Effector memory CD8-positive, alpha-beta T cell (primary cell): ENCODE measurements at regions not wholly inside any gene's neighbourhood (a gene's known extent, or its start where the extent isn't known, plus 50 kb on each side); places are given as distances from the start of the nearest gene placed in this dataset.
"Not testable (repeated sequence)": the region's sequence is repeated elsewhere in the genome, so short reads cannot be mapped to it uniquely, and the experiment has no call there.

Experiments used
- ATAC-seq: fragments of 150-1000 bp; cut with Tn5 transposase; replicated peaks from 2 replicates; pipeline ENCODE4 v1.10.0; 2021; ENCODE audit warnings: mild to moderate bottlenecking, moderate library complexity
- DNase-seq, 3 experiments: peaks; one replicate each; pipeline ENCODE4 v3.0.0; 2021
- H3K27ac Mint-ChIP-seq, 2 donors: one replicate each; pipeline ENCODE4 v1.8.0; 2022; ENCODE audit warnings: mild to moderate bottlenecking in 2 of 2, mixed read lengths in 2 of 2, moderate library complexity in 2 of 2
- H3K27me3 Mint-ChIP-seq, 2 donors: one replicate each; pipeline ENCODE4 v1.8.0; 2022; ENCODE audit warnings: mixed read lengths in 2 of 2
- H3K36me3 Mint-ChIP-seq: one replicate; pipeline ENCODE4 v1.8.0; 2022; ENCODE audit warnings: mild to moderate bottlenecking, moderate library complexity, mixed read lengths; ENCODE audit not compliant: insufficient read depth
- H3K4me1 Mint-ChIP-seq, 2 donors: one replicate each; pipeline ENCODE4 v1.8.0; 2022; ENCODE audit warnings: low read depth in 2 of 2, mixed read lengths in 2 of 2
- H3K4me3 Mint-ChIP-seq, 2 donors: one replicate each; pipeline ENCODE4 v1.8.0; 2022; ENCODE audit warnings: mild to moderate bottlenecking in 2 of 2, mixed read lengths in 2 of 2, moderate library complexity in 2 of 2
- H3K9me3 Mint-ChIP-seq, 2 donors: one replicate each; pipeline ENCODE4 v1.8.0; 2022; ENCODE audit warnings: mixed read lengths in 2 of 2

GRCh38 chr2:239720361-239721360, 304.5 kb downstream of the NDUFA10 start:
- H3K4me1 Mint-ChIP-seq, result peaks cover 0 to 1% of the 10 kb centered on the region in 2 donors
- H3K4me3 Mint-ChIP-seq, result no peak overlapping the region
- H3K27me3 Mint-ChIP-seq, result no peaks in the 10 kb centered on the region
- no peaks in the 10 kb centered on the region for H3K36me3 Mint-ChIP-seq
- peak overlapping the region in 1 of 2 donors; percentile 74 for H3K27ac Mint-ChIP-seq
- DNase-seq, result no peak
- ATAC-seq, result no peak
- peaks cover 0 to 2% of the 10 kb centered on the region in 2 donors for H3K9me3 Mint-ChIP-seq

- Mint-ChIP-seq H3K4me1 (peaks cover 0 to 1% of the 10 kb centered on the region in 2 donors), H3K27me3 (no peaks in the 10 kb centered on the region), H3K27ac (no peak overlapping the region), H3K4me3 (no peak overlapping the region), H3K9me3 (peaks cover 0 to 2% of the 10 kb centered on the region in 2 donors), H3K36me3 (no peaks in the 10 kb centered on the region)
- ATAC-seq (no peak), DNase-seq (no peak)
Measured at GRCh38 chr2:239719791-239720360, 305.3 kb downstream of the NDUFA10 start.

- H3K4me1 Mint-ChIP-seq, H3K27ac Mint-ChIP-seq, H3K9me3 Mint-ChIP-seq, H3K27me3 Mint-ChIP-seq, H3K4me3 Mint-ChIP-seq, DNase-seq, H3K36me3 Mint-ChIP-seq, ATAC-seq: not testable (repeated sequence)
Measured at GRCh38 chr2:239718991-239719390, 306.2 kb downstream of the NDUFA10 start.

DNA sequence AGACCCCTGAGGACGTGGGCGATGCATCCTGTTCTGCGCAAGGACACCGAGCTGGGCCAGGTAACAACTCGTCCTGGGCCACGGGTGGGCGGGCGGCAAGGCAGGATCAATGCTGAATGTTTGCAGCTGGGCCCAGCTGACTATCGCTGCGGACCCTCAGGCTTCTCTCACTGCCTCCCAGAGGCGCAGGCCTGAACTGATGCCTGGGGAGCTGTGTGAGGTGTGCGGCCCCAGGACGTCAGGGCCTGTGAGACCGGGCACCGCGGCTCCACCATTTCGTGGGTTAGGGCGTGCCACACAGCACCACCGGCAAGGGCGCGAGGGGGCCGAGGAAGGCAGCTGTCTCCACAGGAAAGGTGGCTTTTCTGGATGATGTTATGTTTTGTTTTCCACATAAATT, 307.4 kb downstream of the NDUFA10 start:
- Mint-ChIP-seq H3K27me3 (peaks cover 1 to 3% of the 10 kb centered on the region in 2 donors), H3K4me1 (no peaks in the 10 kb centered on the region), H3K4me3 (no peak overlapping the region), H3K27ac (no peak overlapping the region), H3K9me3 (no peaks in the 10 kb centered on the region), H3K36me3 (no peaks in the 10 kb centered on the region)
- ATAC-seq, result no peak
- DNase-seq, result no peak

GRCh38 chr2:239717319-239717675, 307.8 kb downstream of the NDUFA10 start:
- H3K9me3 Mint-ChIP-seq, result no peaks in the 10 kb centered on the region
- no peak overlapping the region for H3K4me3 Mint-ChIP-seq
- H3K27me3 Mint-ChIP-seq, result peaks cover 5 to 8% of the 10 kb centered on the region in 2 donors
- H3K36me3 Mint-ChIP-seq, result no peaks in the 10 kb centered on the region
- H3K27ac Mint-ChIP-seq, result no peak overlapping the region
- DNase-seq (no peak), ATAC-seq (no peak)
- no peaks in the 10 kb centered on the region for H3K4me1 Mint-ChIP-seq

DNA sequence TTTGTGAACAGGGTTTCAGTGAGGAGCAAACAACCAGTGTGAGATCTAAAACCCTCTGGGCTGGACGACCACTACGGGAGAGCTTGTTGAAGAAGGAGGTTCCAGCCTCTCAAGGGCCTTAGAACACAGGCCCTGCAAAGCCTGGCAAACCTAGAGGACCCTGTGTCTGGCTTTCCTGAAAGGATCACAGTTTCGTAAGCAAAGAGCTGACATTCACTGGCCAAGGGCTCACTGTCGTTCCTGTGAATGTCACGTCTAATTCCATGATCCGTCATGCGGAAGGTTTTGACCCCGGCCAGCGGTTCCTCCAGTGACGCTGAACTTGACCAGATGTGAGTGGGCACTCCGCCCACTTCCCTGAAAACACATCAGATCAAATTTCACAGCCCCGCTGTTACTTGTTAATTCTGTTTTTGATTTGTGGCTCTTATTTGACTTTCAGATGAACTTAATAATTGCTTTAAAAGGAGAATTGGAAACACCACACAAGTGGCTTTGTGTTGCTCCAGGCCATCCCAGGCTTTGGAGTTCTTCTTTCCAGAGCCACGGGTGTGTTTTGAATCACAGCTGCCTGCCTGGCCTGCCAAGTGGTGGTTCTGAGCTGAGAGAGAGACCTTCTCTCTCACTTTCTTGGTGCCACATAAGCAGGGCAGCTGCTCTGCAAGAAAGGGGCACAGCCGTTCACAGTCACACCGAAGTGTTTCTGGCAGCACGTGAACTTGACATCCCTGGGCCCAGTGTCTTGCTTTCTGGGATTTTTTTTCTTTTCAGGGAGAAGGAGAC, 308.4 kb downstream of the NDUFA10 start:
- Mint-ChIP-seq H3K27ac (no peak overlapping the region), H3K9me3 (peaks cover 0 to 2% of the 10 kb centered on the region in 2 donors), H3K4me3 (no peak overlapping the region), H3K27me3 (peaks cover 6 to 11% of the 10 kb centered on the region in 2 donors), H3K4me1 (no peaks in the 10 kb centered on the region), H3K36me3 (no peaks in the 10 kb centered on the region)
- no peak for ATAC-seq
- DNase-seq, result no peak

- no peak for ATAC-seq
- peaks cover 14 to 18% of the 10 kb centered on the region in 2 donors for H3K27me3 Mint-ChIP-seq
- peaks cover 0 to 2% of the 10 kb centered on the region in 2 donors for H3K4me1 Mint-ChIP-seq
- H3K9me3 Mint-ChIP-seq, result peaks cover 0 to 8% of the 10 kb centered on the region in 2 donors
- H3K36me3 Mint-ChIP-seq, result no peaks in the 10 kb centered on the region
- no peak overlapping the region for H3K4me3 Mint-ChIP-seq
- no peak for DNase-seq
- no peak overlapping the region for H3K27ac Mint-ChIP-seq
Measured at GRCh38 chr2:239716009-239716408, 309.1 kb downstream of the NDUFA10 start.

DNA sequence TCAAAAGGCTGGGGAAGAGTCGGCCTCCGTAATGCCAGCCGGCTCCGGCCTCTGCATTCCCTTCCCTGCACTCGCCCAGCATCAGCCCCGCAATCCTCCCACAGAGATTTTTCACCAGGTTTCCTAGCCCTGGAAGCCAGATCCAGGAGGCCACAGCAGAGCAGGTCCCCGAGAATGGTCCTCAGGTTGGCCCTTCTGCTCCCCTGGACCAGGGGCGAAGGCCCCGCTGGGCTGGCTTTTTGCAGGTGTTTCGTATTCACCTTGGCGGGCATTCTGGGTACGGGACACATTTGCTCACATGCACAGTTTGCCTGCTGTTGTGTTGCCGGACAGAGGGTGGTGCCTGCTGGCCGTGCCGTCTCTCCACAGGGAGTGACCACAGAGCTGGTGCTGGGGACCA, 309.5 kb downstream of the NDUFA10 start:
- DNase-seq (no peak), ATAC-seq (no peak)
- H3K27me3 Mint-ChIP-seq, result peaks cover 17 to 22% of the 10 kb centered on the region in 2 donors
- peaks cover 0 to 8% of the 10 kb centered on the region in 2 donors for H3K9me3 Mint-ChIP-seq
- H3K4me1 Mint-ChIP-seq, result peaks cover 0 to 2% of the 10 kb centered on the region in 2 donors
- H3K4me3 Mint-ChIP-seq, result no peak overlapping the region
- H3K36me3 Mint-ChIP-seq, result no peaks in the 10 kb centered on the region
- H3K27ac Mint-ChIP-seq, result no peak overlapping the region

GRCh38 chr2:239715202-239715601, 309.9 kb downstream of the NDUFA10 start:
- DNase-seq (no peak), ATAC-seq (no peak)
- no peaks in the 10 kb centered on the region for H3K36me3 Mint-ChIP-seq
- peaks cover 0 to 2% of the 10 kb centered on the region in 2 donors for H3K4me1 Mint-ChIP-seq
- no peak overlapping the region for H3K27ac Mint-ChIP-seq
- peaks cover 17 to 23% of the 10 kb centered on the region in 2 donors for H3K27me3 Mint-ChIP-seq
- peaks cover 0 to 8% of the 10 kb centered on the region in 2 donors for H3K9me3 Mint-ChIP-seq
- no peak overlapping the region for H3K4me3 Mint-ChIP-seq

DNA sequence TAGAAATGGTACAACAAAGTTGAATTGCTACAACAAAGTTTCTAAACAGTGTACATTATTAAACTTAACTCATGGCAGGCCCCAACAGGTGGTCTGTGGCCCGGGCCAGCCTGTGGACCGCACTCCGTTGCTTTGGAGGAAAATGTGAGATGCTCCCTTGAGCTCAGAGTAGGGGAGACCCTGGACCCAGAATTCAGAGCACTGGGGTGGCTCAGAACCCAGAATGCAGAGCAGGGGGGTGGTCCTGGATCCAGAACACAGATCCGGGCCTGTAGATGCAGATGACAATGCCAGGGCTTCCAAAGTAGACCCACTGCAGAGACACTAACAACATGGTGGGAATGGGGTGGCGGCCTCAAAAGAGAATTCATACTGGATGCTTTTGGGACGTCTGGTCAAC, 311.0 kb downstream of the NDUFA10 start:
- ATAC-seq (no peak), DNase-seq (no peak)
- Mint-ChIP-seq H3K27ac (no peak overlapping the region), H3K4me1 (peaks cover 0 to 2% of the 10 kb centered on the region in 2 donors), H3K36me3 (no peaks in the 10 kb centered on the region), H3K4me3 (no peak overlapping the region), H3K9me3 (peaks cover 0 to 8% of the 10 kb centered on the region in 2 donors), H3K27me3 (peaks cover 17 to 23% of the 10 kb centered on the region in 2 donors)

GRCh38 chr2:239712755-239713154, 311.9 kb upstream of the HDAC4 start:
- no peak overlapping the region for H3K4me3 Mint-ChIP-seq

GRCh38 chr2:239711911-239712570, 311.2 kb upstream of the HDAC4 start:
- H3K9me3 Mint-ChIP-seq, result peaks cover 2 to 8% of the 10 kb centered on the region in 2 donors
- no peak for DNase-seq
- peaks cover 17 to 23% of the 10 kb centered on the region in 2 donors for H3K27me3 Mint-ChIP-seq
- no peak overlapping the region for H3K4me3 Mint-ChIP-seq
- no peak overlapping the region for H3K27ac Mint-ChIP-seq
- H3K36me3 Mint-ChIP-seq, result no peaks in the 10 kb centered on the region
- H3K4me1 Mint-ChIP-seq, result peaks cover 0 to 2% of the 10 kb centered on the region in 2 donors
- no peak for ATAC-seq

More at GRCh38 chr2:239712755-239713154, 311.9 kb upstream of the HDAC4 start:
- no peaks in the 10 kb centered on the region for H3K36me3 Mint-ChIP-seq
- peaks cover 0 to 8% of the 10 kb centered on the region in 2 donors for H3K9me3 Mint-ChIP-seq
- H3K27ac Mint-ChIP-seq, result no peak overlapping the region
- H3K27me3 Mint-ChIP-seq, result peaks cover 17 to 23% of the 10 kb centered on the region in 2 donors
- ATAC-seq, result no peak
- no peak for DNase-seq
- H3K4me1 Mint-ChIP-seq, result peaks cover 0 to 2% of the 10 kb centered on the region in 2 donors
